H1 (cell line): ENCODE measurements at regions not wholly inside any gene's neighbourhood (a gene's known extent, or its start where the extent isn't known, plus 50 kb on each side); places are given as distances from the start of the nearest gene placed in this dataset.

Source experiments
- CREB1 ChIP-seq: IDR thresholded peaks from 2 replicates; pipeline ENCODE4 v1.6.1; 2012; ENCODE audit warnings: inconsistent platforms
- EZH2 ChIP-seq: fragments of 200-600 bp; sonication (generic); IDR thresholded peaks from 2 replicates; pipeline ENCODE4 v1.7.1; 2012; ENCODE audit warnings: low read depth, mild to moderate bottlenecking, moderate library complexity, low read length, inconsistent platforms; ENCODE audit not compliant: severe bottlenecking
- GABPA ChIP-seq: IDR thresholded peaks from 2 replicates; pipeline ENCODE4 v1.6.1; 2011; ENCODE audit warnings: mild to moderate bottlenecking, low read length, moderate library complexity, borderline replicate concordance; ENCODE audit not compliant: insufficient read depth
- HDAC2 ChIP-seq, 2 experiments: fragments of 300-600 bp in 1 of 2; sonication (generic) in 1 of 2; IDR thresholded peaks; 2 replicates each; pipeline ENCODE4 v1.6.1; 2011 to 2012; ENCODE audit warnings: low read depth in 2 of 2, low read length in 2 of 2, mild to moderate bottlenecking in 2 of 2, moderate library complexity in 2 of 2, borderline replicate concordance in 1 of 2, inconsistent platforms in 1 of 2
- MAFK ChIP-seq: IDR thresholded peaks from 2 replicates; pipeline ENCODE4 v1.6.1; 2012; ENCODE audit warnings: low read depth, mild to moderate bottlenecking, improper control_type of control experiment, low read length
- PHF8 ChIP-seq: fragments of 200-600 bp; sonication (generic); conservative IDR thresholded peaks from 2 replicates; pipeline ENCODE4 v1.7.1; 2012; ENCODE audit warnings: low read depth, mild to moderate bottlenecking, inconsistent platforms, low read length, moderate library complexity
- RAD21 ChIP-seq, 2 experiments: IDR thresholded peaks in 1 of 2; conservative IDR thresholded peaks in 1 of 2; 2 replicates each; pipeline ENCODE4 v1.6.1; 2011; ENCODE audit warnings: low read depth in 2 of 2, low read length in 2 of 2, improper control_type of control experiment in 1 of 2, inconsistent platforms in 1 of 2, mild to moderate bottlenecking in 1 of 2, moderate library complexity in 1 of 2
- RNF2 ChIP-seq: fragments of 200-900, 300-1000 bp; sonication (generic); IDR thresholded peaks from 2 replicates; pipeline ENCODE4 v1.7.1; 2016; ENCODE audit warnings: borderline replicate concordance, low read depth, mild to moderate bottlenecking, antibody characterized with exemption, low read length; ENCODE audit not compliant: poor library complexity, severe bottlenecking; ENCODE audit errors: missing control alignments
- SIN3A ChIP-seq, 2 experiments: IDR thresholded peaks in 1 of 2; conservative IDR thresholded peaks in 1 of 2; 2 replicates each; pipeline ENCODE4 v1.6.1; 2011 to 2012; ENCODE audit warnings: low read length in 2 of 2, improper control_type of control experiment in 1 of 2, low read depth in 1 of 2, mild to moderate bottlenecking in 1 of 2
- SP1 ChIP-seq: IDR thresholded peaks from 2 replicates; pipeline ENCODE4 v1.6.1; 2011; ENCODE audit warnings: low read depth, low read length
- SP2 ChIP-seq: IDR thresholded peaks from 2 replicates; pipeline ENCODE4 v1.6.1; 2012; ENCODE audit warnings: mild to moderate bottlenecking, low read length, inconsistent platforms
- TEAD4 ChIP-seq: IDR thresholded peaks from 2 replicates; pipeline ENCODE4 v1.6.1; 2012; ENCODE audit warnings: low read depth, low read length, inconsistent platforms, mixed read lengths
- TF ChIP-seq, protein P1 (sequence below), 3 experiments: IDR thresholded peaks; 1 replicate in 2 of 3; 2 replicates in 1 of 3; pipeline versions ENCODE4 v1.5.1 to v1.6.1; 2011; ENCODE audit warnings: low read length in 3 of 3, mild to moderate bottlenecking in 3 of 3, inconsistent platforms in 2 of 3, low read depth in 1 of 3, moderate library complexity in 1 of 3; ENCODE audit not compliant: insufficient read depth in 1 of 3; ENCODE audit errors: control extremely low read depth in 1 of 3
- TF ChIP-seq, protein P2 (sequence below): IDR thresholded peaks from 2 replicates; pipeline ENCODE4 v1.6.1; 2011; ENCODE audit warnings: low read depth, mild to moderate bottlenecking, low read length; ENCODE audit not compliant: insufficient read depth

DNA sequence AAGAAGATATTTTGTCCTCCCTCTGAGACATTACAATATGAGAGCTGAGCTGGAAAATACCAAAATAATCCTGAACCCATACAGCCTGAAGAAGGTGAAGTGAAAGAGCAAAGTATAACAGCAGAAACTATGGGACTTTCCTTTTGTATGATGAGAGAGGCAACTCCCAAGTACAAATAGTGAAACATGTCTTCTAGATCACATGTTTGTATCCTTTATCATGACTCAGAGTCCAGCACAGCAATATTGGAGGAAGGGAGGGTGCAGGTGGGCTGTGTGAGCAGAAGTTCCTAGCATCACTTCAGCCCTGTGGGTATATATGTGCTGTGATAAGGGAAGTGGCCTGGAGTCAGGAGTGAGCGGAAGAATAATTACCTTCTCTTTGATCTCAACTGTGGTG, 265.6 kb upstream of the NRXN1 start:
- TF ChIP-seq, protein P1, sequence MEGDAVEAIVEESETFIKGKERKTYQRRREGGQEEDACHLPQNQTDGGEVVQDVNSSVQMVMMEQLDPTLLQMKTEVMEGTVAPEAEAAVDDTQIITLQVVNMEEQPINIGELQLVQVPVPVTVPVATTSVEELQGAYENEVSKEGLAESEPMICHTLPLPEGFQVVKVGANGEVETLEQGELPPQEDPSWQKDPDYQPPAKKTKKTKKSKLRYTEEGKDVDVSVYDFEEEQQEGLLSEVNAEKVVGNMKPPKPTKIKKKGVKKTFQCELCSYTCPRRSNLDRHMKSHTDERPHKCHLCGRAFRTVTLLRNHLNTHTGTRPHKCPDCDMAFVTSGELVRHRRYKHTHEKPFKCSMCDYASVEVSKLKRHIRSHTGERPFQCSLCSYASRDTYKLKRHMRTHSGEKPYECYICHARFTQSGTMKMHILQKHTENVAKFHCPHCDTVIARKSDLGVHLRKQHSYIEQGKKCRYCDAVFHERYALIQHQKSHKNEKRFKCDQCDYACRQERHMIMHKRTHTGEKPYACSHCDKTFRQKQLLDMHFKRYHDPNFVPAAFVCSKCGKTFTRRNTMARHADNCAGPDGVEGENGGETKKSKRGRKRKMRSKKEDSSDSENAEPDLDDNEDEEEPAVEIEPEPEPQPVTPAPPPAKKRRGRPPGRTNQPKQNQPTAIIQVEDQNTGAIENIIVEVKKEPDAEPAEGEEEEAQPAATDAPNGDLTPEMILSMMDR (IDR thresholded peaks at IDR 0.05; ENCODE audit: control extremely low read depth in 1 of 3, insufficient read depth in 1 of 3, low read depth in 1 of 3, low read length in 3 of 3), result no peak
- TF ChIP-seq HDAC2 (IDR thresholded peaks at IDR 0.05; ENCODE audit: borderline replicate concordance in 1 of 2, low read depth in 2 of 2, low read length in 2 of 2), result no peak
- TF ChIP-seq SP2, result no peak
- TF ChIP-seq MAFK, result no peak
- no peak for TF ChIP-seq PHF8
- no peak for TF ChIP-seq RAD21 (IDR thresholded peaks at IDR 0.05 in 1 of 2, conservative IDR thresholded peaks at IDR 0.05 in 1 of 2; ENCODE audit: low read depth in 2 of 2, low read length in 2 of 2)
- no peak for TF ChIP-seq CREB1
- no peak for TF ChIP-seq EZH2
- TF ChIP-seq, protein P2, sequence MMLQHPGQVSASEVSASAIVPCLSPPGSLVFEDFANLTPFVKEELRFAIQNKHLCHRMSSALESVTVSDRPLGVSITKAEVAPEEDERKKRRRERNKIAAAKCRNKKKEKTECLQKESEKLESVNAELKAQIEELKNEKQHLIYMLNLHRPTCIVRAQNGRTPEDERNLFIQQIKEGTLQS, result no peak
- no peak for TF ChIP-seq RNF2
- no peak for TF ChIP-seq SP1
- TF ChIP-seq TEAD4, result no peak
- TF ChIP-seq GABPA, result no peak
- TF ChIP-seq SIN3A (conservative IDR thresholded peaks at IDR 0.05 in 1 of 2, IDR thresholded peaks at IDR 0.05 in 1 of 2; ENCODE audit: low read depth in 1 of 2, low read length in 2 of 2), result no peak
